ENCODE measurements at regions not wholly inside any gene's neighbourhood (a gene's known extent, or its start where the extent isn't known, plus 50 kb on each side); places are given as distances from the start of the nearest gene placed in this dataset.

- TF ChIP-seq CTCF (optimal IDR thresholded peaks at IDR 0.05 in 1 of 3, IDR thresholded peaks at IDR 0.05 in 1 of 3, conservative IDR thresholded peaks at IDR 0.05 in 1 of 3; ENCODE audit: extremely low read depth in 1 of 3, insufficient read depth in 2 of 3, low read length in 3 of 3) (no peak), EZH2 (IDR thresholded peaks at IDR 0.05; ENCODE audit: low read length) (no peak)
Observed at GRCh38 chr3:10638466-10638865, 133.1 kb upstream of the ATP2B2 start.

All from keratinocyte (primary cell).